Smooth muscle cell (in vitro differentiated cells): ENCODE measurements at regions not wholly inside any gene's neighbourhood (a gene's known extent, or its start where the extent isn't known, plus 50 kb on each side); places are given as distances from the start of the nearest gene placed in this dataset.

ENCODE experiments used
- DNase-seq: peaks from one replicate; lab custom pipeline; 2025; ENCODE audit not compliant: unreplicated experiment; lab: John Stamatoyannopoulos, UW
- H2AFZ ChIP-seq: fragments of 200-600 bp; sonication (generic); 2 replicates; pipeline ENCODE4 v1.6.0; 2016; ENCODE audit warnings: antibody characterized with exemption, low read depth, mild to moderate bottlenecking
- H3F3A ChIP-seq: fragments of 200-600 bp; sonication (generic); 2 replicates; pipeline ENCODE4 v1.6.0; 2017; ENCODE audit warnings: antibody characterized with exemption, low read depth
- H3K27ac ChIP-seq: fragments of 200-600 bp; sonication (generic); 2 replicates; pipeline ENCODE4 v1.5.1; 2016; ENCODE audit warnings: low read depth, mild to moderate bottlenecking
- H3K27me3 ChIP-seq: fragments of 200-600 bp; sonication (generic); 2 replicates; pipeline ENCODE4 v1.6.1; 2016; ENCODE audit warnings: low read depth, mild to moderate bottlenecking
- H3K36me3 ChIP-seq: fragments of 200-600 bp; sonication (generic); 2 replicates; pipeline ENCODE4 v1.5.1; 2016; ENCODE audit warnings: low read depth
- H3K4me1 ChIP-seq: fragments of 200-600 bp; sonication (generic); 2 replicates; pipeline ENCODE4 v1.5.1; 2016; ENCODE audit warnings: low read depth
- H3K4me2 ChIP-seq: fragments of 200-600 bp; sonication (generic); 2 replicates; pipeline ENCODE4 v1.6.0; 2016; ENCODE audit warnings: mild to moderate bottlenecking
- H3K4me3 ChIP-seq: fragments of 200-600 bp; sonication (generic); 2 replicates; pipeline ENCODE4 v1.5.1; 2016; ENCODE audit warnings: mild to moderate bottlenecking
- H3K79me2 ChIP-seq: fragments of 200-600 bp; sonication (generic); 2 replicates; pipeline ENCODE4 v1.6.0; 2016; ENCODE audit warnings: low read depth, mild to moderate bottlenecking
- H3K9ac ChIP-seq: fragments of 200-600 bp; sonication (generic); 2 replicates; pipeline ENCODE4 v1.6.0; 2016; ENCODE audit warnings: low read depth
- H3K9me3 ChIP-seq: fragments of 200-600 bp; sonication (generic); replicated peaks from 2 replicates; pipeline ENCODE4 v1.5.1; 2016; ENCODE audit warnings: low read depth
- H4K20me1 ChIP-seq: fragments of 200-600 bp; sonication (generic); 2 replicates; pipeline ENCODE4 v1.6.0; 2016; ENCODE audit warnings: low read depth
- CTCF ChIP-seq: fragments of 200-600 bp; sonication (generic); IDR thresholded peaks from 2 replicates; pipeline ENCODE4 v1.5.1; 2017; ENCODE audit warnings: borderline replicate concordance, mild to moderate bottlenecking, antibody characterized with exemption; ENCODE audit not compliant: insufficient read depth, poor library complexity, severe bottlenecking
- WGBS: methylation state at CpG from one replicate; pipeline ENCODE4 v1.1.7; 2016; ENCODE audit warnings: low lambda C conversion rate; 5-methylcytosine and 5-hydroxymethylcytosine counted together

- TF ChIP-seq CTCF, result peak; percentile 64
- DNase-seq, result no peak
- H3K9me3 ChIP-seq, result no peaks in the 10 kb centered on the region
- no peak overlapping the region for H3K9ac ChIP-seq
- no peaks in the 10 kb centered on the region for H3K79me2 ChIP-seq
- H3K4me3 ChIP-seq, result no peak overlapping the region
- H4K20me1 ChIP-seq, result no peaks in the 10 kb centered on the region
- no peak overlapping the region for H3K27ac ChIP-seq
- no peaks in the 10 kb centered on the region for H3F3A ChIP-seq
- H3K27me3 ChIP-seq, result no peaks in the 10 kb centered on the region
- H2AFZ ChIP-seq, result no peak overlapping the region
- no peaks in the 10 kb centered on the region for H3K36me3 ChIP-seq
- no peaks in the 10 kb centered on the region for H3K4me1 ChIP-seq
- H3K4me2 ChIP-seq, result no peak overlapping the region
- 8% methylated on average over 1 of the region's 1 CpG for WGBS
These were observed 59.0 kb upstream of the BARX1 start for GRCh38 chr9:94014066-94014654.

- no peak for TF ChIP-seq CTCF
- no peaks in the 10 kb centered on the region for H3F3A ChIP-seq
- H3K9ac ChIP-seq, result no peak overlapping the region
- 87% methylated on average over 4 of the region's 4 CpGs for WGBS
- no peak overlapping the region for H3K4me2 ChIP-seq
- no peak overlapping the region for H3K4me3 ChIP-seq
- H3K79me2 ChIP-seq, result no peaks in the 10 kb centered on the region
- no peaks in the 10 kb centered on the region for H3K27me3 ChIP-seq
- no peak for DNase-seq
- no peak overlapping the region for H2AFZ ChIP-seq
- no peaks in the 10 kb centered on the region for H3K9me3 ChIP-seq
- no peaks in the 10 kb centered on the region for H4K20me1 ChIP-seq
- H3K36me3 ChIP-seq, result no peaks in the 10 kb centered on the region
- no peaks in the 10 kb centered on the region for H3K4me1 ChIP-seq
- no peak overlapping the region for H3K27ac ChIP-seq
These were observed 55.9 kb upstream of the BARX1 start for GRCh38 chr9:94010980-94011533.

GRCh38 chr9:94005272-94005901 is 50.2 kb upstream of the BARX1 start:
- Histone ChIP-seq H3K4me2 (no peak overlapping the region), H4K20me1 (no peaks in the 10 kb centered on the region), H3K36me3 (no peaks in the 10 kb centered on the region), H3K9ac (no peak overlapping the region), H2AFZ (no peak overlapping the region), H3K79me2 (no peaks in the 10 kb centered on the region), H3K27ac (no peak overlapping the region), H3F3A (no peaks in the 10 kb centered on the region), H3K9me3 (no peaks in the 10 kb centered on the region), H3K4me3 (no peak overlapping the region), H3K27me3 (no peaks in the 10 kb centered on the region), H3K4me1 (no peaks in the 10 kb centered on the region)
- DNase-seq, result no peak
- no peak for TF ChIP-seq CTCF
- 53% methylated on average over 3 of the region's 3 CpGs for WGBS
